Amniotic stem cell (primary cell): ENCODE measurements at regions not wholly inside any gene's neighbourhood (a gene's known extent, or its start where the extent isn't known, plus 50 kb on each side); places are given as distances from the start of the nearest gene placed in this dataset.
A peak's percentile ranks its signal among the peaks of the same experiment; 100 is the strongest.
"Not testable (repeated sequence)": the region's sequence is repeated elsewhere in the genome, so short reads cannot be mapped to it uniquely, and the experiment has no call there.

ENCODE experiments used
- DNase-seq: peaks from one replicate; lab custom pipeline; 2025; lab: John Stamatoyannopoulos, UW

DNA sequence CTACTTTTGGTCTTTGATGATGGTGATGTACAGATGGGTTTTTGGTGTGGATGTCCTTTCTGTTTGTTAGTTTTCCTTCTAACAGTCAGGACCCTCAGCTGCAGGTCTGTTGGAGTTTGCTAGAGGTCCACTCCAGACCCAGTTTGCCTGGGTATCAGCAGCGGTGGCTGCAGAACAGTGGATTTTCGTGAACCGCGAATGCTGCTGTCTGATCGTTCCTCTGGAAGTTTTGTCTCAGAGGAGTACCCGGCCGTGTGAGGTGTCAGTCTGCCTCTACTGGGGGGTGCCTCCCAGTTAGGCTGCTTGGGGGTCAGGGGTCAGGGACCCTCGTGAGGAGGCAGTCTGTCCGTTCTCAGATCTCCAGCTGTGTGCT, 56.6 kb upstream of the TNFAIP8 start:
- DNase-seq = not testable (repeated sequence)

DNA sequence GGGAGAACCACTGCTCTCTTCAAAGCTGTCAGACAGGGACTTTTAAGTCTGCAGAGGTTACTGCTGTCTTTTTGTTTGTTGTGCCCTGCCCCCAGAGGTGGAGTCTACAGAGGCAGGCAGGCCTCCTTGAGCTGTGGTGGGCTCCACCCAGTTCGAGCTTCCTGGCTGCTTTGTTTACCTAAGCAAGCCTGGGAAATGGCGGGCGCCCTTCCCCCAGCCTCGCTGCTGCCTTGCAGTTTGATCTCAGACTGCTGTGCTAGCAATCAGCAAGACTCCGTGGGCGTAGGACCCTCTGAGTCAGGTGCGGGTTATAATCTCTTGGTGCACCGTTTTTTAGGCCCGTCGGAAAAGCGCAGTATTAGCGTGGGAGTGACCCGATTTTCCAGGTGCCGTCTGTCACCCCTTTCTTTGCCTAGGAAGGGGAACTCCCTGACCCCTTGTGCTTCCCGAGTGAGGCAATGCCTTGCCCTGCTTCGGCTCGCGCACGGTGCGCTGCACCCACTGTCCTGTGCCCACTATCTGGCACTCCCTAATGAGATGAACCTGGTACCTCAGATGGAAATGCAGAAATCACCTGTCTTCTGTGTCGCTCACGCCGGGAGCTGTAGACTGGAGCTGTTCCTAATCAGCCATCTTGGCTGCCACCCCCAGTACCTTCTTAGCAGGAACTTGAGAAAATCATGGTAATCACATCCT, 56.1 kb upstream of the TNFAIP8 start:
- DNase-seq = not testable (repeated sequence)

DNA sequence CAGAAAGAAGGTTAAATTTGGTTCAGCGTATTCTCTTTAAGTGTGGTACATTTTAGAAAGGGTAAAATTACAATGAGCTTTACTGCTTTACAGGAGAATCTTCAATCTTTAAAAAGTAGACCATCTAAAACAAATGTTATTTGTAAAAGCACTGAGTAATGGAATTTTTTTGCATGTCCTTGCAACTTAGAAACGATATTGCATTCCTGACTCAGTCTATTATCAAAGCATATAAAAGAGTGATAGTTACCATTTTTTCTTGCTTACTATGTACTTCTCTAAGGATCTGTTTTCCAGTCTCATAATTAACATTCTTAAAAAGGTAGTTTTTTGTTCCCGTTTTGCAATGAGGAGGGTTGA, 55.5 kb upstream of the TNFAIP8 start:
- no peak for DNase-seq

DNA sequence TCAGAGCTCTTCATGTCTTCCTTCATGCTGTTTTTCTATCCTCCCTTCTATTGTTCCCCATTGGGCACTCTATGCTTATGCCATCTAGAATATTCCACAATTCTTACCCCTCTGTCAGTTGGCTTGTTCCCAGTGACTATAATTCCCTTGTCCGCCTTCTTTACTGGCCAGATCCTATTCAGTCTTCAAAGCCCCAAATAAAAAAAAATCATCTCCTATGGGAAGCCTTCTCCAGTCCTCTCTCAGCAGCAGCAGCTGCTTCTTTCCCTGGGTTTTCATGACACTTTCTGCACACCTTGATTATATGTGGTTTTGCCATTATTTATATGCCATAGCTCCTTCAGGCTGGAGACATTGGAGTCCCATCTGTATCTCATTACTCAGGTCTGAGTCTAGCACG, 54.6 kb upstream of the TNFAIP8 start:
- DNase-seq = no peak

DNA sequence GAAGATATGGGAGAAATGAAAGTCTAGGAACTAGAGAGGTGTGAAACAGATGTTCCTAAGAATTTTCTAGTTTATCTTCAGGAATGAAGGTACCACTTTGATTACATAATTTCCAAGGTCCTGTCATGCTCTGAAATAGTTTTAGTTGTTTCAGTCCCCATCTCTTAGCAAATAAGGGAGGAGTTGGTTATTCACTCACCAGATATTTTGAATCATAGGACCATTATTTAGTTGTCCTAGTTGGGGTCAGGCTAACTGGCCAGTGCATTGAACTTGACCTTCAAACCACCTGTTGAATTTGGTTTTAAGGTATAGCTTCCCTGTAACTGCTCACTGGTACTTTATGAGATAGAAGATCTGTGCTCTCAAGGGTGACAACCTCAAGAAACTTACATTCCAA, 53.9 kb upstream of the TNFAIP8 start:
- DNase-seq = no peak

DNA sequence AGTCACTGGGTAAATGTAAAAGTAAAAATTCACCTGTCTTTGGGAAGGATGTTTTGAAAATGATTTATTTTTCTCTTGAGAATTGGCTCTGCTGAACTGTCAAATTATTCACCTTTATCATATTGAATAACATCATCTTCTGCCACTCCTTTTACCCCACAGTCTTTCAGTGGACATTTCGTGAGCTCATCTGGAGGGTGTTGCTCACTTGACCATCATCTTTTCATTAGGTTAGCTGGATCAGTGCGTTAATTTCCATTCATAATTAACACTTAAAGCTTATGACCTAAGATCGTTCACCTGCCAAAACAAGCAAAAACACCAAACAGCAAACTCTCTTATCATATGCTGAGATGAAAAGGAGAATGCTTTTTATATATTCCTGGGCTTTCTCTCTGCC, 53.4 kb upstream of the TNFAIP8 start:
- DNase-seq = no peak

DNA sequence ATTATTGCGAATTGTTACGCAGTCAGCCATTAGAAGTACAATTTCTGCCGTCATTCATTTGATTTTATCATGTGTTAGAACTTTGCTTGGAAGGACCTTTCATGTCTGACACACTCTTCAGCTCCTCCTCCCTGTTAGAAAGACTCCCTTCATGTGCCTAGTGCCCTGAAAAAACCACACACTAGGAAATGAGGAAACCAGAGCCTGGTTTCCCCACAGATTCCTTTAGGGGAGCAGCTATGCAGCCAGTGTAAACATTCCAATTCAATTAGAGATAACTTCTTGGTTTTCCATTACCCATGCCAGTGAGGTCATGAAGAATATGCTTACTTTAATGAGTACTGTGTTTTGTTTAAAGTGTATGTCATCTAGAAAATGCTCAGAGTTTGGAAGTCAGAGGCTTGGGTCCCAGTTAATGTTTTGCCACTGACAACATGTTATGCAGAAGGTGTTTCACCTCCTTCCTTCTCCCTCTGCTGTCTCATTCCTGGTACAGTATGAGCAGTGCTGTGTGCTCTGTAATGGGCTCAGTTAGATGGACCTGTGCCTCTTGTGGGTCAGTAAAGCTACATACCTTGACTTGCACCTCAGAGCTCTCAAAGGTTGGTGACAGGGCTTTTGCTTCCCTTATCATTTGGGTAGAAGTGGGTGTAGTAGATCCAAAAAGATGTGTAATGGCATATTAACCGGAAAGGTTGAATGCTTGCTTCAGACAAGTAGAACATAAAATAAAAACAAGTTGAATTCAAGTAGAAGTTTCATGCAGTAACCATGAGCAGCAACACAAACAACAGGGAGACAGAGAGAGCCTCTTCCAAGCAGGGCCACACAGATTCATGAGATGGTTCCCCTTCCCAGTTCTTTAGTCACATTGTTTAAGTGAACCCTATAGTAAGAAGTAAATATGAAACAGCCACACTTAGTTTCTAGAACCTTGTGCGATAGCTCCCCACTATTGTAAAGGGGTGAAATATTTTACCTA, 52.6 kb upstream of the TNFAIP8 start:
- DNase-seq = peak; percentile 78

DNA sequence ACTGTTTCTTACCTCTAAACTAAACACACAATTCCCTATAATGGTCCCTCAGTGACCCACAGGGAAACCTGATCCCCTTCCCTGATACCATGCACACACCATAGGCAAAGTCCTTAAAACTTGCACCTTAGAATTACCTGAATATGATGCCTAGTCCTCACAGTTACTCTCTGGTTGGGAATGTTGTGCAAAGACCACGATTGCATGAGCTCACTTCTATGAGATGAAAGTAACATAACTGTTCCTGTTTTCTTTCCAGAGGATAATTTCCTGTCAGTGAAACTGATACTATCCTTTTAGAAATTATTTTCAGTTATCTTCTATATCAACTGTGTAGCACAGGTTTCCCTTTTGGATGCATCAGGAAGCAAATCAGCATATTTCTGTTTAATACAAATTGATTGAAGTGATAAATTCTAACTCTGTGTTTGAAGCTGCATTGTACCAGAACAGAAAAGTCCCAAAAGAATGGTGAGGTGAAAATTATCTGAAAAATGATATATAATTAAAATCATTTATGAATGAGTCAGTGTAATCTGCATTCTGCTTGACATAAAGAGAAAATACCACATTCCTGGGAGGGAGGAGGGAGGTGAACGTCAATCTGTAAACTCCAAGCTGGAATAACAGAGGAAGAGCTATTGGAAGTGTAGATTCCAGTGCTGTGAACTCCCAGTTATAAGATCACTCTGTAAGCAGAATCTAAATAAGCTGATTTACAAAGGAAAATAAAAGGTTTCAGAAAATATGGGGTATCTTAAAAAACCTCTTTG, 51.2 kb upstream of the TNFAIP8 start:
- no peak for DNase-seq
